ENCODE measurements at regions not wholly inside any gene's neighbourhood (a gene's known extent, or its start where the extent isn't known, plus 50 kb on each side); places are given as distances from the start of the nearest gene placed in this dataset.

GRCh38 chr6:92132457-92132856, 1286.9 kb downstream of the EPHA7 start:
- TF ChIP-seq EZH2 (IDR thresholded peaks at IDR 0.05; ENCODE audit: low read depth): no peak
- TF ChIP-seq, protein P1, sequence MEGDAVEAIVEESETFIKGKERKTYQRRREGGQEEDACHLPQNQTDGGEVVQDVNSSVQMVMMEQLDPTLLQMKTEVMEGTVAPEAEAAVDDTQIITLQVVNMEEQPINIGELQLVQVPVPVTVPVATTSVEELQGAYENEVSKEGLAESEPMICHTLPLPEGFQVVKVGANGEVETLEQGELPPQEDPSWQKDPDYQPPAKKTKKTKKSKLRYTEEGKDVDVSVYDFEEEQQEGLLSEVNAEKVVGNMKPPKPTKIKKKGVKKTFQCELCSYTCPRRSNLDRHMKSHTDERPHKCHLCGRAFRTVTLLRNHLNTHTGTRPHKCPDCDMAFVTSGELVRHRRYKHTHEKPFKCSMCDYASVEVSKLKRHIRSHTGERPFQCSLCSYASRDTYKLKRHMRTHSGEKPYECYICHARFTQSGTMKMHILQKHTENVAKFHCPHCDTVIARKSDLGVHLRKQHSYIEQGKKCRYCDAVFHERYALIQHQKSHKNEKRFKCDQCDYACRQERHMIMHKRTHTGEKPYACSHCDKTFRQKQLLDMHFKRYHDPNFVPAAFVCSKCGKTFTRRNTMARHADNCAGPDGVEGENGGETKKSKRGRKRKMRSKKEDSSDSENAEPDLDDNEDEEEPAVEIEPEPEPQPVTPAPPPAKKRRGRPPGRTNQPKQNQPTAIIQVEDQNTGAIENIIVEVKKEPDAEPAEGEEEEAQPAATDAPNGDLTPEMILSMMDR (conservative IDR thresholded peaks at IDR 0.05): no peak
